GM12891 (cell line): ENCODE measurements at regions not wholly inside any gene's neighbourhood (a gene's known extent, or its start where the extent isn't known, plus 50 kb on each side); places are given as distances from the start of the nearest gene placed in this dataset.

ENCODE experiments used
- PAX5 ChIP-seq: IDR thresholded peaks from 2 replicates; pipeline ENCODE4 v1.6.1; 2011; ENCODE audit warnings: low read length, moderate library complexity, mild to moderate bottlenecking; ENCODE audit not compliant: insufficient read depth, severe bottlenecking
- POLR2A ChIP-seq: IDR thresholded peaks from 2 replicates; pipeline ENCODE4 v1.6.1; 2011; ENCODE audit warnings: low read depth, low read length, control low read depth
- POLR2AphosphoS5 ChIP-seq: IDR thresholded peaks from 2 replicates; pipeline ENCODE4 v1.6.1; 2011; ENCODE audit warnings: low read depth, low read length, control low read depth
- POU2F2 ChIP-seq: IDR thresholded peaks from 2 replicates; pipeline ENCODE4 v1.6.1; 2011; ENCODE audit warnings: low read depth, mild to moderate bottlenecking, control low read depth, low read length, moderate library complexity
- SPI1 ChIP-seq: IDR thresholded peaks from 2 replicates; pipeline ENCODE4 v1.6.1; 2011; ENCODE audit warnings: low read depth, low read length, control low read depth
- TAF1 ChIP-seq: IDR thresholded peaks from 2 replicates; pipeline ENCODE4 v1.6.1; 2011; ENCODE audit warnings: low read depth, low read length, control low read depth

GRCh38 chr22:27300536-27301285 lies 500.8 kb downstream of the MN1 start:
- no peak for TF ChIP-seq POLR2A
- no peak for TF ChIP-seq POLR2AphosphoS5
- TF ChIP-seq TAF1 = no peak
- no peak for TF ChIP-seq SPI1
- TF ChIP-seq PAX5 = no peak
- no peak for TF ChIP-seq POU2F2
